ENCODE measurements at regions not wholly inside any gene's neighbourhood (a gene's known extent, or its start where the extent isn't known, plus 50 kb on each side); places are given as distances from the start of the nearest gene placed in this dataset.

GRCh38 chr2:194352505-194352904 is 1304.5 kb upstream of the SLC39A10 start:
- TF ChIP-seq CTCF (IDR thresholded peaks at IDR 0.05) (no peak), POLR2A (IDR thresholded peaks at IDR 0.05) (no peak)

All from breast epithelium (tissue), 3 donors.